ENCODE measurements at regions not wholly inside any gene's neighbourhood (a gene's known extent, or its start where the extent isn't known, plus 50 kb on each side); places are given as distances from the start of the nearest gene placed in this dataset.

GRCh38 chrX:124493984-124494383 lies 147.6 kb downstream of the SH2D1A start:
- no peaks in the 10 kb centered on the region for H3K4me1 ChIP-seq
- ATAC-seq (no peak), DNase-seq (no peak)
- intact Hi-C loops (cut with DNase I): no loop called here
- no peak for TF ChIP-seq POLR2A (IDR thresholded peaks at IDR 0.05)
- no peak for TF ChIP-seq CTCF (IDR thresholded peaks at IDR 0.05)
- H3K4me3 ChIP-seq: no peak overlapping the region
- H3K36me3 ChIP-seq: no peaks in the 10 kb centered on the region
- H3K9me3 ChIP-seq: peaks cover 0 to 4% (median 0%) of the 10 kb centered on the region in 12 donors
- no peaks in the 10 kb centered on the region for H3K27me3 ChIP-seq
- no peak overlapping the region for H3K27ac ChIP-seq

- TF ChIP-seq CTCF (IDR thresholded peaks at IDR 0.05) (no peak), POLR2A (IDR thresholded peaks at IDR 0.05) (no peak)
- H3K27ac ChIP-seq: no peak overlapping the region
- H3K9me3 ChIP-seq: no peaks in the 10 kb centered on the region
- ATAC-seq: no peak
- intact Hi-C loops (cut with DNase I): no loop called here
- H3K4me1 ChIP-seq: no peaks in the 10 kb centered on the region
- no peaks in the 10 kb centered on the region for H3K36me3 ChIP-seq
- DNase-seq: no peak
- no peak overlapping the region for H3K4me3 ChIP-seq
- peaks cover 0 to 8% (median 0%) of the 10 kb centered on the region in 9 donors for H3K27me3 ChIP-seq
- 73 to 89% (median 81%) methylated on average over 4 of the region's 4 CpGs for WGBS, 4 donors
These were observed 151.0 kb downstream of the SH2D1A start for GRCh38 chrX:124497386-124497785.

GRCh38 chrX:124501586-124501985 lies 155.2 kb downstream of the SH2D1A start:
- Histone ChIP-seq H3K27me3 (peaks cover 0 to 14% (median 0%) of the 10 kb centered on the region in 9 donors), H3K36me3 (no peaks in the 10 kb centered on the region), H3K4me1 (no peaks in the 10 kb centered on the region), H3K4me3 (no peak overlapping the region), H3K27ac (no peak overlapping the region), H3K9me3 (no peaks in the 10 kb centered on the region)
- no peak for ATAC-seq
- TF ChIP-seq POLR2A (IDR thresholded peaks at IDR 0.05) (no peak), CTCF (IDR thresholded peaks at IDR 0.05) (no peak)
- intact Hi-C loops (cut with DNase I): no loop called here
- WGBS, 4 donors: 12 to 22% (median 16%) methylated on average over 5 of the region's 5 CpGs
- no peak for DNase-seq

GRCh38 chrX:124502166-124502565 lies 155.8 kb downstream of the SH2D1A start:
- 12 to 24% (median 14%) methylated on average over 2 of the region's 2 CpGs for WGBS, 4 donors
- no peak for ATAC-seq
- intact Hi-C loops (cut with DNase I): no loop called here

More at GRCh38 chrX:124502166-124502565, 155.8 kb downstream of the SH2D1A start:
- no peaks in the 10 kb centered on the region for H3K9me3 ChIP-seq
- H3K27me3 ChIP-seq: peaks cover 0 to 14% (median 0%) of the 10 kb centered on the region in 9 donors
- no peak overlapping the region for H3K27ac ChIP-seq
- H3K36me3 ChIP-seq: no peaks in the 10 kb centered on the region
- H3K4me3 ChIP-seq: no peak overlapping the region
- TF ChIP-seq POLR2A (IDR thresholded peaks at IDR 0.05) (no peak), CTCF (IDR thresholded peaks at IDR 0.05) (no peak)
- DNase-seq: no peak
- no peaks in the 10 kb centered on the region for H3K4me1 ChIP-seq

All from heart left ventricle (tissue), 16 donors.